ENCODE measurements at regions not wholly inside any gene's neighbourhood (a gene's known extent, or its start where the extent isn't known, plus 50 kb on each side); places are given as distances from the start of the nearest gene placed in this dataset.

GRCh38 chr12:85575120-85576096, 260.8 kb downstream of the RASSF9 start:
- no peak overlapping the region for H3K4me3 ChIP-seq (ENCODE audit: low read depth, low read length)
- peak; percentile 84 for TF ChIP-seq CTCF (IDR thresholded peaks at IDR 0.05; ENCODE audit: low read depth, low read length)
- TF ChIP-seq, protein P1, sequence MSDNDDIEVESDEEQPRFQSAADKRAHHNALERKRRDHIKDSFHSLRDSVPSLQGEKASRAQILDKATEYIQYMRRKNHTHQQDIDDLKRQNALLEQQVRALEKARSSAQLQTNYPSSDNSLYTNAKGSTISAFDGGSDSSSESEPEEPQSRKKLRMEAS (IDR thresholded peaks at IDR 0.05; ENCODE audit: low read depth, low read length): no peak
- peak; percentile 73 for DNase-seq (ENCODE audit: low read depth)

GRCh38 chr12:85580562-85581168, 255.5 kb downstream of the RASSF9 start:
- H3K4me3 ChIP-seq (ENCODE audit: low read depth, low read length): no peak overlapping the region
- DNase-seq (ENCODE audit: low read depth): no peak
- TF ChIP-seq MYC (IDR thresholded peaks at IDR 0.05; ENCODE audit: low read depth, low read length) (no peak), POLR2A (IDR thresholded peaks at IDR 0.05; ENCODE audit: extremely low read depth, insufficient read length) (no peak), CTCF (IDR thresholded peaks at IDR 0.05; ENCODE audit: low read depth, low read length) (no peak)
- TF ChIP-seq, protein P1 (IDR thresholded peaks at IDR 0.05; ENCODE audit: low read depth, low read length): no peak

GRCh38 chr12:85587158-85587557, 249.1 kb downstream of the RASSF9 start:
- DNase-seq (ENCODE audit: low read depth): no peak
- TF ChIP-seq, protein P1 (IDR thresholded peaks at IDR 0.05; ENCODE audit: low read depth, low read length): no peak
- TF ChIP-seq POLR2A (IDR thresholded peaks at IDR 0.05; ENCODE audit: extremely low read depth, insufficient read length): no peak
- no peak for TF ChIP-seq MYC (IDR thresholded peaks at IDR 0.05; ENCODE audit: low read depth, low read length)
- TF ChIP-seq CTCF (IDR thresholded peaks at IDR 0.05; ENCODE audit: low read depth, low read length): no peak
- no peak overlapping the region for H3K4me3 ChIP-seq (ENCODE audit: low read depth, low read length)

- no peak overlapping the region for H3K4me3 ChIP-seq (ENCODE audit: low read depth, low read length)
- no peak for DNase-seq (ENCODE audit: low read depth)
- TF ChIP-seq, protein P1 (IDR thresholded peaks at IDR 0.05; ENCODE audit: low read depth, low read length): no peak
- TF ChIP-seq MYC (IDR thresholded peaks at IDR 0.05; ENCODE audit: low read depth, low read length) (no peak), POLR2A (IDR thresholded peaks at IDR 0.05; ENCODE audit: extremely low read depth, insufficient read length) (no peak), CTCF (IDR thresholded peaks at IDR 0.05; ENCODE audit: low read depth, low read length) (no peak)
Observed at GRCh38 chr12:85588221-85588620, 248.0 kb downstream of the RASSF9 start.

DNA sequence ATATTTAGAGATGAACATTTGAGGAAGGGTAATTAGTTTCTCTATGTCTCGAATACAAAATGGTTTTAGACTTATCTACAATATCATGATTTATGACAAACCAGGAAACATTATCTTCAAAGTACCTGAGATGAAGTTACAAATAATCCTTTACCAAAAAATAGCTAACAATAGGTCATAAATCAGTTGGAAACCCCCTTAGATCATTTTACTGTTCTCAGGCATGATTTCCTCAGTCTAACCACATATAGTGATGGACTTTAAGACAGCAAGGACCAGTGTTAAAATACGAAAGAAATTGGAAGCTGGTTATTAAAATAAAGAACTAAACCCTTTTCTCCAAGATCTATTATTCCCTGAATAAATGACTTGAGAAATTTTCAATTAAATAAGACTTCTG, 235.4 kb downstream of the RASSF9 start:
- TF ChIP-seq CTCF (IDR thresholded peaks at IDR 0.05; ENCODE audit: low read depth, low read length) (no peak), MYC (IDR thresholded peaks at IDR 0.05; ENCODE audit: low read depth, low read length) (no peak), POLR2A (IDR thresholded peaks at IDR 0.05; ENCODE audit: extremely low read depth, insufficient read length) (no peak)
- TF ChIP-seq, protein P1 (IDR thresholded peaks at IDR 0.05; ENCODE audit: low read depth, low read length): no peak
- H3K4me3 ChIP-seq (ENCODE audit: low read depth, low read length): no peak overlapping the region
- no peak for DNase-seq (ENCODE audit: low read depth)
